CD4-positive, alpha-beta T cell (primary cell): ENCODE measurements at regions not wholly inside any gene's neighbourhood (a gene's known extent, or its start where the extent isn't known, plus 50 kb on each side); places are given as distances from the start of the nearest gene placed in this dataset.

Source experiments
- ATAC-seq: fragments of 200-7000 bp; cut with Tn5 transposase; one replicate; pipeline ENCODE4 v1.10.0; 2022; ENCODE audit warnings: mild to moderate bottlenecking; ENCODE audit not compliant: poor library complexity
- CTCF ChIA-PET: fragments of 350-600 bp; sonication (Branson Sonifier 250); formaldehyde crosslinking; loops from one replicate; lab custom pipeline; 2021; ENCODE audit warnings: antibody characterized with exemption, inconsistent platforms; lab: Charles Lee
- POLR2A ChIA-PET: fragments of 350-600 bp; sonication (Branson Sonifier 250); formaldehyde crosslinking; loops from one replicate; lab custom pipeline; 2021; ENCODE audit warnings: antibody characterized with exemption, inconsistent platforms; lab: Charles Lee
- DNase-seq, 14 experiments: peaks; one replicate each; pipeline ENCODE4 v3.0.0-alpha.2; 2013 to 2020; ENCODE audit warnings: mixed read lengths in 2 of 14
- H3K27ac ChIP-seq, 2 donors: one replicate each; pipeline versions ENCODE4 v1.5.1 to v1.7.0; 2013; ENCODE audit warnings: low read length in 2 of 2, low read depth in 1 of 2, mild to moderate bottlenecking in 1 of 2
- H3K27me3 ChIP-seq, 2 experiments: 1 replicate in 1 of 2; 2 replicates in 1 of 2; pipeline versions ENCODE4 v1.6.1 to v1.7.0; 2013; ENCODE audit warnings: low read length in 2 of 2, control low read depth in 1 of 2, mild to moderate bottlenecking in 1 of 2, moderate library complexity in 1 of 2; ENCODE audit not compliant: insufficient read depth in 2 of 2, control insufficient read depth in 1 of 2
- H3K36me3 ChIP-seq: one replicate; pipeline ENCODE4 v1.6.1; 2013; ENCODE audit warnings: low read length, control low read depth; ENCODE audit not compliant: insufficient read depth
- H3K4me1 ChIP-seq: one replicate; pipeline ENCODE4 v1.6.1; 2013; ENCODE audit warnings: low read length, control low read depth; ENCODE audit not compliant: insufficient read depth
- H3K4me3 ChIP-seq: one replicate; pipeline ENCODE4 v1.5.1; 2013; ENCODE audit warnings: mild to moderate bottlenecking, low read length, moderate library complexity
- H3K9me3 ChIP-seq, 2 experiments: 1 replicate in 1 of 2; 2 replicates in 1 of 2; pipeline versions ENCODE4 v1.6.1 to v1.7.0; 2013; ENCODE audit warnings: low read length in 2 of 2, mild to moderate bottlenecking in 2 of 2, control low read depth in 1 of 2, moderate library complexity in 1 of 2; ENCODE audit not compliant: control insufficient read depth in 1 of 2, insufficient read depth in 1 of 2
- H3K27ac Mint-ChIP-seq: one replicate; pipeline ENCODE4 v1.8.0; 2020; ENCODE audit warnings: mixed read lengths
- H3K27me3 Mint-ChIP-seq: one replicate; pipeline ENCODE4 v1.8.0; 2021; ENCODE audit warnings: mixed read lengths
- H3K36me3 Mint-ChIP-seq: one replicate; pipeline ENCODE4 v1.8.0; 2021; ENCODE audit warnings: low read depth, mixed read lengths
- H3K4me1 Mint-ChIP-seq: one replicate; pipeline ENCODE4 v1.8.0; 2021; ENCODE audit warnings: low read depth, mixed read lengths
- H3K4me3 Mint-ChIP-seq: one replicate; pipeline ENCODE4 v1.8.0; 2020; ENCODE audit warnings: mild to moderate bottlenecking, mixed read lengths
- H3K9me3 Mint-ChIP-seq: one replicate; pipeline ENCODE4 v1.8.0; 2020; ENCODE audit warnings: mixed read lengths
- intact Hi-C, 2 experiments: fragments of 100-400 bp; cut with DNase I in 1 of 2; cut with micrococcal nuclease in 1 of 2; formaldehyde crosslinking; loops; one replicate each; pipeline versions ENCODE4 v1.15.1 to v1.9.0; 2023 to 2025; cut with DNase I, micrococcal nuclease
- TF ChIP-seq, protein P1 (sequence below): fragments of 200-600 bp; IDR thresholded peaks from one replicate; pipeline ENCODE4 v1.8.0; 2022; ENCODE audit warnings: antibody characterized with exemption, mild to moderate bottlenecking

DNA sequence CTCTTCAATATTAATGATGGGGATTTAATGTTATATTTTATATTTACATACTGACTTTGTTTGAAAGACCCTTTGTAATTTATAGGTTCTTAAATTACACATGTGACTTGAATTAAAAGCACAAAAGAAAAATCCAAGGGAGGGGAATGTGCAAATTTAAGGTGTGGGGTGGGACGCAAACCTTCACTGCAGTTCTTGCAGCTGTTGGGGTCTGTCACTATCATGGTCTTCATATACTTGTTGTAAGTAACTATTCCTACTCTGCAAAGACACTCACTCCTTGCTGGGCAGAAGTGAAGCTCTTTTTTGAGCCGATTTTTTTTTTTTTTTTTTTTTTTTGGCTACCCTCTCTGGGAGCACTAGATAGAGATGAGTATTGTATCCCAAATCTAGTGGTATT is 505.3 kb downstream of the ARHGEF28 start:
- Mint-ChIP-seq H3K36me3 (no peaks in the 10 kb centered on the region), H3K4me1 (no peaks in the 10 kb centered on the region), H3K27me3 (peaks cover 7% of the 10 kb centered on the region), H3K9me3 (no peaks in the 10 kb centered on the region), H3K27ac (no peak overlapping the region), H3K4me3 (no peak overlapping the region)
- CTCF ChIA-PET = no interaction called here
- Histone ChIP-seq H3K36me3 (no peaks in the 10 kb centered on the region), H3K4me1 (no peaks in the 10 kb centered on the region), H3K27ac (no peak overlapping the region), H3K9me3 (no peaks in the 10 kb centered on the region), H3K27me3 (peaks cover 0 to 4% of the 10 kb centered on the region in 2 experiments), H3K4me3 (no peak overlapping the region)
- POLR2A ChIA-PET = no interaction called here
- intact Hi-C loops = no loop called here
- DNase-seq (no peak), ATAC-seq (no peak)
- TF ChIP-seq, protein P1, sequence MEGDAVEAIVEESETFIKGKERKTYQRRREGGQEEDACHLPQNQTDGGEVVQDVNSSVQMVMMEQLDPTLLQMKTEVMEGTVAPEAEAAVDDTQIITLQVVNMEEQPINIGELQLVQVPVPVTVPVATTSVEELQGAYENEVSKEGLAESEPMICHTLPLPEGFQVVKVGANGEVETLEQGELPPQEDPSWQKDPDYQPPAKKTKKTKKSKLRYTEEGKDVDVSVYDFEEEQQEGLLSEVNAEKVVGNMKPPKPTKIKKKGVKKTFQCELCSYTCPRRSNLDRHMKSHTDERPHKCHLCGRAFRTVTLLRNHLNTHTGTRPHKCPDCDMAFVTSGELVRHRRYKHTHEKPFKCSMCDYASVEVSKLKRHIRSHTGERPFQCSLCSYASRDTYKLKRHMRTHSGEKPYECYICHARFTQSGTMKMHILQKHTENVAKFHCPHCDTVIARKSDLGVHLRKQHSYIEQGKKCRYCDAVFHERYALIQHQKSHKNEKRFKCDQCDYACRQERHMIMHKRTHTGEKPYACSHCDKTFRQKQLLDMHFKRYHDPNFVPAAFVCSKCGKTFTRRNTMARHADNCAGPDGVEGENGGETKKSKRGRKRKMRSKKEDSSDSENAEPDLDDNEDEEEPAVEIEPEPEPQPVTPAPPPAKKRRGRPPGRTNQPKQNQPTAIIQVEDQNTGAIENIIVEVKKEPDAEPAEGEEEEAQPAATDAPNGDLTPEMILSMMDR = no peak

DNA sequence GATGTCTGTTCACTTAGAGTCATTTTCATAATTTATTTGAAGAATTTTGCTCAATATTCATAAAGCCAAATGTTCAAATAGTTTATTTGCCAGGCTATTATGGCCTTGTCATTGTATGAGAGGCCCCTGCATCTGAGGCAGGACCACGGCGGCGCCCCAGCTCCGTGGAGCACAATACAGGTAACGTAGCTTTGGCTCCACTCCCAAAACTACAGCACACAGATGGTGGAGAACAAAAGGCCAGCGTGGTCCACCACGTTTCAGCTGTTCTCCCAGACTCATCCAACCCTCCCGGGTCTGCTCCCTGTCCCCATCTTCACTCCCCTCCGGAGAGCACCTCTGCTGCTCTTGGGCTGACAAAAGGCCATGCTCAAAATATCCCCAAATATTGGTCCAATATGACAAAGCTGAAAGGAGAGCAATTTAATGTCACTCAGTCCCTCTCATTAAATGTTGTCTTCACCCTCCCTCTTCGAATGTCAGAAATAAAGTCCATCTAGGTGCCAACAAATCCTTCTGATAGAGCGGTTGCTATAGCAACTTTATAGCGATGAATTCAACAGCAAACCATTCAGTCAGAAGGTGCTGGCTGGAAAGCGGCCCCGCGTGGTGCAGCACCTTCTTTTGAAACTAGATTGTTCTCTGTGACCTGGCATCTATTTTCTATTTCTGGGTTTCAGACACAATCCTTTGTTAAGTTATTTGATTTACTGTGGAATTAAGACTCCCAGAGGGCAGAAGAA is 504.3 kb downstream of the ARHGEF28 start:
- Mint-ChIP-seq H3K36me3 (no peaks in the 10 kb centered on the region), H3K4me3 (no peak overlapping the region), H3K4me1 (no peaks in the 10 kb centered on the region), H3K27ac (no peak overlapping the region), H3K9me3 (no peaks in the 10 kb centered on the region), H3K27me3 (peaks cover 7% of the 10 kb centered on the region)
- H3K36me3 ChIP-seq = no peaks in the 10 kb centered on the region
- intact Hi-C loops = no loop called here
- peaks cover 0 to 4% of the 10 kb centered on the region in 2 experiments for H3K27me3 ChIP-seq
- H3K4me3 ChIP-seq = no peak overlapping the region
- TF ChIP-seq, protein P1 = no peak
- no peak for DNase-seq
- H3K27ac ChIP-seq = no peak overlapping the region
- ATAC-seq = no peak
- H3K4me1 ChIP-seq = no peaks in the 10 kb centered on the region
- CTCF ChIA-PET = no interaction called here
- no peaks in the 10 kb centered on the region for H3K9me3 ChIP-seq
- POLR2A ChIA-PET = no interaction called here

DNA sequence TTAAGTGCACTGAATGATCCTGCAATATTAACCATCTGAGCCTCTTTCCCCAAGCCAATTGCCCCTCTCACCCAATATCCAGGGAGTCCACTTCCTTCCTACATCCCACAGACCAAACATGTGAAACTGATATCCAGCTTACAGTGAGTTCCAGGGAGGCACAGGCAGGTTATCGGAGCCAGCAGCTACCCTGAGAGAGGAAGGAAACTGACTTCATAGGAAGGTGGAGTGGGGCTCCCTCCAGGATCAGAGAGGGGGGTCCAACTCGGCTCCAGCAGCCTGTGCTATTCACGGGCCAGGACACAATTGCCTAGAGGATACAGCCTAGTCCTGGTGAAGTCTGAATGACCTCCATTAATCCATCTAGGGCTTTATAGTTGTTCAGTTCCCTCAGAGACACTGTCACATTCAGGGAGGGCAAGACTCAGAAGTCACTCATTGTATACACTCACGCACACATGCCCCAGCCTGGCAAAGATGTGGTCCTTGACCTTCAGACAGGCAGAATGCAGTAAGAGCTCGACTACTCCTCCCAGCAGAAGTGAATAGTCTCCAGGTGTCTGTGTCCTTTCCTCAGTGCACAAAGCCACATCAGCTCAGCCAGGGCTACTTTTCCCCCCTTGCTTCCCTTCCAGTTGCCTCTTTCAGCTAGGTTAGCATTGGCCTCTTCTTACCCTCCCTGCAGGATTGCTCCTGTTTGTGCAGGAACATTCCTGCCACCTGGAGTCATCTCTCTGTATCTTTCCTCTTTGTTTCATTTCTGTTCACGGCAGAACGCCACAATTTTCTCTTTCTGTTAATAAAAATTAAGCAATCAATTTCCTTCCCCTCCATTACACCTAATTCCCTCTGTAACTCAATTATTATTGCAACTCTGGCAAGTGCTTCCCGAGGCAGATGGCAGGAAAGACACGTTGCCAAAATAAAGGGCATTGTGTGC is 501.7 kb downstream of the ARHGEF28 start:
- DNase-seq (no peak), ATAC-seq (no peak)
- peaks cover 7% of the 10 kb centered on the region for H3K27me3 Mint-ChIP-seq
- no peak overlapping the region for H3K27ac Mint-ChIP-seq
- TF ChIP-seq, protein P1 = no peak
- Histone ChIP-seq H3K27me3 (peaks cover 0 to 4% of the 10 kb centered on the region in 2 experiments), H3K4me1 (no peaks in the 10 kb centered on the region), H3K36me3 (no peaks in the 10 kb centered on the region), H3K9me3 (no peaks in the 10 kb centered on the region), H3K4me3 (no peak overlapping the region), H3K27ac (no peak overlapping the region)
- intact Hi-C loops = no loop called here
- H3K36me3 Mint-ChIP-seq = no peaks in the 10 kb centered on the region
- H3K9me3 Mint-ChIP-seq = no peaks in the 10 kb centered on the region
- H3K4me3 Mint-ChIP-seq = no peak overlapping the region
- POLR2A ChIA-PET = no interaction called here
- CTCF ChIA-PET = no interaction called here
- H3K4me1 Mint-ChIP-seq = no peaks in the 10 kb centered on the region
